IMR-90 (cell line): ENCODE measurements at regions not wholly inside any gene's neighbourhood (a gene's known extent, or its start where the extent isn't known, plus 50 kb on each side); places are given as distances from the start of the nearest gene placed in this dataset.

ENCODE experiments used
- ATAC-seq: fragments of 200-7000 bp; cut with Tn5 transposase; 2 replicates; pipeline ENCODE4 v1.9.1; 2020; ENCODE audit warnings: low read depth, mild to moderate bottlenecking, moderate library complexity
- BruUV-seq: library from RNA; stranded (reverse); fragments of 400-500 nt; replicated peaks from 2 replicates; lab custom pipeline; 2021; lab: Mats Ljungman, UMichigan
- CTCF ChIA-PET: fragments of 300-600 bp; formaldehyde crosslinking; extraction: SDS; loops from one replicate; lab custom pipeline; 2021; ENCODE audit warnings: antibody characterized with exemption; lab: Yijun Ruan, JAX
- POLR2A ChIA-PET: fragments of 300-600 bp; sonication (Branson Sonifier 250); formaldehyde crosslinking; loops from one replicate; lab custom pipeline; 2022; ENCODE audit warnings: antibody characterized with exemption; ENCODE audit not compliant: unreplicated experiment; lab: Charles Lee
- DNase-seq: peaks from one replicate; pipeline ENCODE4 v3.0.0; 2013
- H2AFZ ChIP-seq: replicated peaks from 2 replicates; pipeline ENCODE3; 2013; ENCODE audit warnings: low read length, mild to moderate bottlenecking; ENCODE audit not compliant: poor library complexity
- H2AK5ac ChIP-seq: 2 replicates; pipeline ENCODE4 v1.6.1; 2013; ENCODE audit warnings: low read depth, low read length, inconsistent platforms
- H2AK9ac ChIP-seq: replicated peaks from 2 replicates; pipeline ENCODE3; 2013; ENCODE audit warnings: mild to moderate bottlenecking, low read depth, low read length, moderate library complexity; ENCODE audit not compliant: poor library complexity
- H2BK120ac ChIP-seq: 2 replicates; pipeline ENCODE4 v1.6.1; 2013; ENCODE audit warnings: low read depth, low read length, inconsistent platforms
- H2BK15ac ChIP-seq: 3 replicates; pipeline ENCODE4 v1.6.1; 2013; ENCODE audit warnings: low read depth, low read length, inconsistent platforms
- H2BK20ac ChIP-seq: 2 replicates; pipeline ENCODE4 v1.6.1; 2013; ENCODE audit warnings: low read depth, mild to moderate bottlenecking, inconsistent platforms, low read length, moderate library complexity
- H2BK5ac ChIP-seq: 2 replicates; pipeline ENCODE4 v1.6.1; 2013; ENCODE audit warnings: mild to moderate bottlenecking, low read depth, low read length, inconsistent platforms; ENCODE audit not compliant: poor library complexity, severe bottlenecking
- H3K14ac ChIP-seq: replicated peaks from 2 replicates; pipeline ENCODE4 v1.6.1; 2013; ENCODE audit warnings: low read depth, low read length, inconsistent platforms
- H3K18ac ChIP-seq: 2 replicates; pipeline ENCODE4 v1.6.1; 2013; ENCODE audit warnings: low read depth, low read length, control low read depth
- H3K23ac ChIP-seq: 2 replicates; pipeline ENCODE4 v1.6.1; 2013; ENCODE audit warnings: low read depth, low read length, inconsistent platforms
- H3K27ac ChIP-seq: 2 replicates; pipeline ENCODE4 v1.5.1; 2013; ENCODE audit warnings: mild to moderate bottlenecking, control low read depth, low read length; ENCODE audit not compliant: insufficient read depth
- H3K27me3 ChIP-seq: 2 replicates; pipeline ENCODE4 v1.6.1; 2013; ENCODE audit warnings: low read length; ENCODE audit not compliant: control insufficient read depth, insufficient read depth
- H3K36me3 ChIP-seq: 2 replicates; pipeline ENCODE4 v1.6.1; 2013; ENCODE audit warnings: low read length, mixed read lengths; ENCODE audit not compliant: control insufficient read depth, insufficient read depth
- H3K4ac ChIP-seq: 2 replicates; pipeline ENCODE4 v1.6.1; 2013; ENCODE audit warnings: low read depth, low read length, inconsistent platforms
- H3K4me1 ChIP-seq: 2 replicates; pipeline ENCODE4 v1.6.1; 2013; ENCODE audit warnings: low read length, mixed read lengths; ENCODE audit not compliant: control insufficient read depth, insufficient read depth
- H3K4me2 ChIP-seq: 2 replicates; pipeline ENCODE4 v1.6.1; 2013; ENCODE audit warnings: low read depth, mild to moderate bottlenecking, control low read depth, low read length, moderate library complexity
- H3K4me3 ChIP-seq: 2 replicates; pipeline ENCODE4 v1.5.1; 2013; ENCODE audit warnings: low read depth, mild to moderate bottlenecking, control low read depth, low read length, moderate library complexity; ENCODE audit not compliant: insufficient read depth
- H3K56ac ChIP-seq: 2 replicates; pipeline ENCODE4 v1.6.1; 2013; ENCODE audit warnings: low read length, inconsistent platforms; ENCODE audit not compliant: insufficient read depth; ENCODE audit errors: extremely low read depth
- H3K79me1 ChIP-seq, 2 experiments: 2 replicates each; pipeline ENCODE4 v1.6.1; 2013; ENCODE audit warnings: low read length in 2 of 2, inconsistent platforms in 1 of 2, low read depth in 1 of 2
- H3K9ac ChIP-seq: 2 replicates; pipeline ENCODE4 v1.6.1; 2013; ENCODE audit warnings: low read depth, low read length, control low read depth
- H3K9me1 ChIP-seq: 2 replicates; pipeline ENCODE4 v1.6.1; 2013; ENCODE audit warnings: low read length, inconsistent platforms; ENCODE audit not compliant: insufficient read depth
- H3K9me3 ChIP-seq: 2 replicates; pipeline ENCODE4 v1.6.1; 2013; ENCODE audit warnings: low read length; ENCODE audit not compliant: control insufficient read depth, insufficient read depth
- H4K20me1 ChIP-seq: 2 replicates; pipeline ENCODE4 v1.6.1; 2013; ENCODE audit warnings: low read length, inconsistent platforms; ENCODE audit not compliant: insufficient read depth
- H4K5ac ChIP-seq: 2 replicates; pipeline ENCODE4 v1.6.1; 2013; ENCODE audit warnings: mild to moderate bottlenecking, low read depth, low read length, control low read depth
- H4K8ac ChIP-seq, 2 experiments: 2 replicates each; pipeline ENCODE4 v1.6.1; 2013; ENCODE audit warnings: low read depth in 2 of 2, low read length in 2 of 2, control low read depth in 1 of 2, inconsistent platforms in 1 of 2
- H4K91ac ChIP-seq: 2 replicates; pipeline ENCODE4 v1.6.1; 2013; ENCODE audit warnings: low read depth, low read length, inconsistent platforms; ENCODE audit not compliant: insufficient read depth
- CEBPB ChIP-seq: IDR thresholded peaks from 2 replicates; pipeline ENCODE4 v1.6.1; 2012; ENCODE audit warnings: low read depth, low read length, improper control_type of control experiment
- MAFK ChIP-seq: IDR thresholded peaks from 2 replicates; pipeline ENCODE4 v1.6.1; 2012; ENCODE audit warnings: low read depth, low read length, improper control_type of control experiment
- WGBS, 2 experiments: methylation state at CpG; one replicate each; pipeline versions ENCODE4 v1.1.5 to v1.1.7; 2013; ENCODE audit warnings: missing lambda C conversion rate in 2 of 2; ENCODE audit not compliant: insufficient read length in 1 of 2; ENCODE audit errors: extremely low coverage in 2 of 2; 5-methylcytosine and 5-hydroxymethylcytosine counted together
- dilution Hi-C: fragments of 300-500 bp; cut with HindIII; formaldehyde crosslinking; loops from one replicate; pipeline ENCODE4 v1.14.3; 2018; ENCODE audit warnings: low sequenced_read_pairs; ENCODE audit not compliant: unreplicated experiment
- in situ Hi-C: fragments of 300-500 bp; cut with MboI; formaldehyde crosslinking; loops from 3 replicates; pipeline ENCODE4 v1.14.3; 2019; ENCODE audit warnings: low sequenced_read_pairs, inconsistent platforms, mixed read lengths
- intact Hi-C: fragments of 100-400 bp; cut with micrococcal nuclease; formaldehyde crosslinking; loops from 2 replicates; pipeline ENCODE4 v1.10.0; 2022

- H3K9me3 ChIP-seq, result no peaks in the 10 kb centered on the region
- no peaks in the 10 kb centered on the region for H3K27me3 ChIP-seq
- H2BK15ac ChIP-seq, result peak overlapping the region; percentile 83
- no TSS peak for BruUV-seq
- no peak overlapping the region for H3K56ac ChIP-seq
- dilution Hi-C loops (no loop called here), intact Hi-C loops (no loop called here), in situ Hi-C loops (no loop called here)
- peak overlapping the region; percentile 87 for H3K14ac ChIP-seq
- H3K36me3 ChIP-seq, result no peaks in the 10 kb centered on the region
- peak overlapping the region; percentile 76 for H2BK5ac ChIP-seq
- H3K27ac ChIP-seq, result peak overlapping the region; percentile 60
- H4K8ac ChIP-seq, result peak overlapping the region; percentile 6 to 41; a peak in 3 of 4 replicates
- POLR2A ChIA-PET, result interaction anchor here (1.1 kb wide), 1 partner anchor 453 kb away, joined by 7 read pairs; the partner anchor contains the start of gene IGFBP5
- H3K4me2 ChIP-seq, result no peak overlapping the region
- H3K79me1 ChIP-seq, result no peaks in the 10 kb centered on the region
- peak overlapping the region; percentile 98 for H3K18ac ChIP-seq
- H2AK5ac ChIP-seq, result peak overlapping the region; percentile 51; the same call in 1 of the 2 replicates
- peak; percentile 50 for ATAC-seq
- no peak overlapping the region for H2AK9ac ChIP-seq
- peak overlapping the region; percentile 96 for H4K5ac ChIP-seq
- H3K4ac ChIP-seq, result peak overlapping the region; percentile 18; the same call in 1 of the 2 replicates
- no peak overlapping the region for H3K9ac ChIP-seq
- DNase-seq, result peak; percentile 70
- peak overlapping the region; percentile 53 for H4K91ac ChIP-seq
- H4K20me1 ChIP-seq, result no peaks in the 10 kb centered on the region
- H3K4me3 ChIP-seq, result no peak overlapping the region
- H2AFZ ChIP-seq, result no peak overlapping the region
- H2BK120ac ChIP-seq, result peak overlapping the region; percentile 59
- H3K4me1 ChIP-seq, result peaks cover 20% of the 10 kb centered on the region
- TF ChIP-seq MAFK (0 out of 2 replicates have a peak, but pooled peaks have one; percentile 2), CEBPB (no peak)
- H2BK20ac ChIP-seq, result no peak overlapping the region
- CTCF ChIA-PET, result interaction anchor here (0.8 kb wide), 1 partner anchor 8 kb away, joined by 3 read pairs; no protein-coding TSS in a partner anchor
- H3K23ac ChIP-seq, result no peak overlapping the region
- H3K9me1 ChIP-seq, result peaks cover 6% of the 10 kb centered on the region; the same call in 1 of the 2 replicates
- WGBS, 2 experiments, result 33% methylated on average over 1 of the region's 2 CpGs; no CpG with 5 or more reads in 1 of the 2 experiments
These were observed 288.0 kb upstream of the TNP1 start for GRCh38 chr2:217147818-217148217.
